Neural cell (in vitro differentiated cells): ENCODE measurements at regions not wholly inside any gene's neighbourhood (a gene's known extent, or its start where the extent isn't known, plus 50 kb on each side); places are given as distances from the start of the nearest gene placed in this dataset.

Experiments used
- H2AFZ ChIP-seq: fragments of 200-600, 300-800 bp; sonication (generic), shearing (Covaris generic); 2 replicates; pipeline ENCODE4 v1.6.0; 2014; ENCODE audit warnings: low read depth, mild to moderate bottlenecking, antibody characterized with exemption, low read length, moderate library complexity
- H3F3A ChIP-seq: fragments of 200-600 bp; shearing (Covaris generic); 2 replicates; pipeline ENCODE4 v1.6.1; 2016; ENCODE audit warnings: mild to moderate bottlenecking, moderate library complexity, mixed read lengths, antibody characterized with exemption, low read length; ENCODE audit not compliant: insufficient read depth, poor library complexity, severe bottlenecking
- H3K27ac ChIP-seq: fragments of 200-600, 300-800 bp; sonication (generic), shearing (Covaris generic); 2 replicates; pipeline ENCODE4 v1.5.1; 2014; ENCODE audit warnings: mild to moderate bottlenecking, low read length, moderate library complexity
- H3K27me3 ChIP-seq: fragments of 300-800, 200-600 bp; sonication (generic), shearing (Covaris generic); 2 replicates; pipeline ENCODE4 v1.6.0; 2014; ENCODE audit warnings: mild to moderate bottlenecking, low read depth, low read length, moderate library complexity; ENCODE audit not compliant: insufficient read depth
- H3K36me3 ChIP-seq: fragments of 300-800, 200-600 bp; sonication (generic), shearing (Covaris generic); 2 replicates; pipeline ENCODE4 v1.5.1; 2014; ENCODE audit warnings: mild to moderate bottlenecking, antibody characterized with exemption, low read length, moderate library complexity; ENCODE audit not compliant: insufficient read depth
- H3K4me2 ChIP-seq: fragments of 300-800, 200-600 bp; sonication (generic), shearing (Covaris generic); 2 replicates; pipeline ENCODE4 v1.6.0; 2014; ENCODE audit warnings: mild to moderate bottlenecking, low read length
- H3K4me3 ChIP-seq: fragments of 300-800, 200-600 bp; sonication (generic), shearing (Covaris generic); 2 replicates; pipeline ENCODE4 v1.5.1; 2014; ENCODE audit warnings: mild to moderate bottlenecking, low read length, moderate library complexity
- H3K79me2 ChIP-seq: fragments of 200-600 bp; shearing (Covaris generic); replicated peaks from 2 replicates; pipeline ENCODE4 v1.6.0; 2014; ENCODE audit warnings: mild to moderate bottlenecking, low read length, moderate library complexity; ENCODE audit not compliant: insufficient read depth
- H3K9ac ChIP-seq: fragments of 300-800, 200-600 bp; sonication (generic), shearing (Covaris generic); 2 replicates; pipeline ENCODE4 v1.6.1; 2016; ENCODE audit warnings: mild to moderate bottlenecking, low read length, mixed read lengths
- H3K9me2 ChIP-seq: fragments of 200-600 bp; shearing (Covaris generic); 2 replicates; pipeline ENCODE4 v1.6.1; 2016; ENCODE audit warnings: mild to moderate bottlenecking, low read length, mixed read lengths; ENCODE audit not compliant: insufficient read depth
- H3K9me3 ChIP-seq: fragments of 200-600, 300-800 bp; sonication (generic), shearing (Covaris generic); 2 replicates; pipeline ENCODE4 v1.6.1; 2016; ENCODE audit warnings: mild to moderate bottlenecking, mixed run types, low read length, moderate library complexity, mixed read lengths
- H4K20me1 ChIP-seq: fragments of 200-600 bp; shearing (Covaris generic); 2 replicates; pipeline ENCODE4 v1.6.1; 2016; ENCODE audit warnings: mild to moderate bottlenecking, mixed run types; ENCODE audit not compliant: insufficient read depth
- CTCF ChIP-seq: fragments of 450-650 bp; IDR thresholded peaks from 2 replicates; pipeline ENCODE4 v1.5.1; 2014; ENCODE audit warnings: antibody characterized with exemption, mild to moderate bottlenecking, moderate library complexity; ENCODE audit not compliant: poor library complexity, severe bottlenecking
- EP300 ChIP-seq: fragments of 450-650 bp; conservative IDR thresholded peaks from 2 replicates; pipeline ENCODE4 v1.6.1; 2014; ENCODE audit warnings: antibody characterized with exemption, mild to moderate bottlenecking, moderate library complexity; ENCODE audit not compliant: poor library complexity, severe bottlenecking
- EZH2 ChIP-seq: fragments of 200-600, 300-800 bp; shearing (Covaris generic), sonication (generic); IDR thresholded peaks from 2 replicates; pipeline ENCODE4 v1.6.1; 2014; ENCODE audit warnings: antibody characterized with exemption, low read length, borderline replicate concordance, mild to moderate bottlenecking; ENCODE audit not compliant: insufficient read depth, poor library complexity, severe bottlenecking
- MXI1 ChIP-seq: fragments of 450-650 bp; conservative IDR thresholded peaks from 2 replicates; pipeline ENCODE4 v1.6.1; 2014; ENCODE audit warnings: antibody characterized with exemption, mild to moderate bottlenecking; ENCODE audit not compliant: poor library complexity, severe bottlenecking
- POLR2AphosphoS5 ChIP-seq: IDR thresholded peaks from 2 replicates; pipeline ENCODE4 v1.6.1; 2012
- RAD21 ChIP-seq: fragments of 450-650 bp; conservative IDR thresholded peaks from 2 replicates; pipeline ENCODE4 v1.6.1; 2014; ENCODE audit warnings: antibody characterized with exemption, mild to moderate bottlenecking, moderate library complexity
- REST ChIP-seq: IDR thresholded peaks from 2 replicates; pipeline ENCODE4 v1.6.1; 2012; ENCODE audit warnings: borderline replicate concordance
- SMC3 ChIP-seq: fragments of 450-650 bp; conservative IDR thresholded peaks from 2 replicates; pipeline ENCODE4 v1.6.1; 2014; ENCODE audit warnings: antibody characterized with exemption, mild to moderate bottlenecking, moderate library complexity; ENCODE audit not compliant: poor library complexity
- TAF1 ChIP-seq: IDR thresholded peaks from 2 replicates; pipeline ENCODE4 v1.6.1; 2012; ENCODE audit warnings: low read depth

GRCh38 chr15:53159458-53159857 lies 369.3 kb upstream of the ONECUT1 start:
- no peak overlapping the region for H2AFZ ChIP-seq
- no peaks in the 10 kb centered on the region for H3K9me2 ChIP-seq
- no peaks in the 10 kb centered on the region for H4K20me1 ChIP-seq
- no peaks in the 10 kb centered on the region for H3K36me3 ChIP-seq
- H3K27ac ChIP-seq: no peak overlapping the region
- no peak overlapping the region for H3K9ac ChIP-seq
- no peaks in the 10 kb centered on the region for H3K79me2 ChIP-seq
- no peaks in the 10 kb centered on the region for H3K9me3 ChIP-seq
- H3F3A ChIP-seq: no peaks in the 10 kb centered on the region
- H3K27me3 ChIP-seq: no peaks in the 10 kb centered on the region
- no peak for TF ChIP-seq MXI1
- TF ChIP-seq EZH2: no peak
- TF ChIP-seq CTCF: no peak
- TF ChIP-seq SMC3: no peak
- TF ChIP-seq RAD21: no peak
- TF ChIP-seq TAF1: no peak
- TF ChIP-seq POLR2AphosphoS5: no peak
- no peak for TF ChIP-seq REST
- TF ChIP-seq EP300: no peak
- H3K4me3 ChIP-seq: no peak overlapping the region
- H3K4me2 ChIP-seq: no peak overlapping the region

- Histone ChIP-seq H3F3A (no peaks in the 10 kb centered on the region), H3K27ac (no peak overlapping the region), H3K4me3 (no peak overlapping the region), H3K27me3 (no peaks in the 10 kb centered on the region), H2AFZ (no peak overlapping the region), H3K36me3 (no peaks in the 10 kb centered on the region), H3K9me3 (no peaks in the 10 kb centered on the region), H3K4me2 (no peak overlapping the region), H4K20me1 (no peaks in the 10 kb centered on the region), H3K79me2 (no peaks in the 10 kb centered on the region), H3K9me2 (no peaks in the 10 kb centered on the region), H3K9ac (no peak overlapping the region)
- no peak for TF ChIP-seq MXI1
- no peak for TF ChIP-seq TAF1
- TF ChIP-seq CTCF: no peak
- TF ChIP-seq EP300: no peak
- TF ChIP-seq EZH2: no peak
- no peak for TF ChIP-seq REST
- TF ChIP-seq SMC3: no peak
These were observed 368.9 kb upstream of the ONECUT1 start for GRCh38 chr15:53158995-53159394.
